ENCODE measurements at regions not wholly inside any gene's neighbourhood (a gene's known extent, or its start where the extent isn't known, plus 50 kb on each side); places are given as distances from the start of the nearest gene placed in this dataset.

GRCh38 chr6:34627296-34627695, 69.3 kb downstream of the ILRUN start:
- Histone ChIP-seq H3K9ac (ENCODE audit: low read length) (no peak overlapping the region), H3K4me1 (ENCODE audit: insufficient read depth, low read length) (peaks cover 8% of the 10 kb centered on the region), H3K36me3 (ENCODE audit: insufficient read depth, low read length) (peaks cover 4% of the 10 kb centered on the region), H3K27me3 (ENCODE audit: insufficient read depth, low read length) (no peaks in the 10 kb centered on the region), H3K4me2 (ENCODE audit: low read length) (no peak overlapping the region), H3K4me3 (ENCODE audit: insufficient read depth, low read depth, low read length) (no peak overlapping the region), H3K79me2 (ENCODE audit: insufficient read depth, low read length) (peaks cover 6% of the 10 kb centered on the region), H4K20me1 (ENCODE audit: insufficient read depth, low read length) (no peaks in the 10 kb centered on the region), H3K27ac (ENCODE audit: low read depth, low read length) (no peak overlapping the region), H3K9me3 (ENCODE audit: insufficient read depth, low read depth, low read length) (no peaks in the 10 kb centered on the region), H2AFZ (ENCODE audit: low read depth, low read length) (no peak overlapping the region)
- no peak for FAIRE-seq
- Mint-ChIP-seq H3K27ac (ENCODE audit: unreplicated experiment) (no peak overlapping the region), H3K36me3 (ENCODE audit: low read depth, unreplicated experiment) (peaks cover 6% of the 10 kb centered on the region), H3K27me3 (ENCODE audit: low read depth, unreplicated experiment) (no peaks in the 10 kb centered on the region), H3K9me3 (ENCODE audit: unreplicated experiment) (no peaks in the 10 kb centered on the region), H3K4me3 (ENCODE audit: unreplicated experiment) (no peak overlapping the region), H3K4me1 (ENCODE audit: low read depth, unreplicated experiment) (peaks cover 18% of the 10 kb centered on the region)
- TF ChIP-seq EZH2 (IDR thresholded peaks at IDR 0.05; ENCODE audit: insufficient read depth, low read length): no peak
- no peak for TF ChIP-seq CTCF (IDR thresholded peaks at IDR 0.05; ENCODE audit: insufficient read depth, low read depth, low read length)
- no peak for DNase-seq (ENCODE audit: low read depth)

- TF ChIP-seq EZH2 (IDR thresholded peaks at IDR 0.05; ENCODE audit: insufficient read depth, low read length): no peak
- no peak for TF ChIP-seq CTCF (IDR thresholded peaks at IDR 0.05; ENCODE audit: insufficient read depth, low read depth, low read length)
- H3K79me2 ChIP-seq (ENCODE audit: insufficient read depth, low read length): peaks cover 7% of the 10 kb centered on the region
These were observed 62.5 kb upstream of the SPDEF start for GRCh38 chr6:34618430-34619182.

GRCh38 chr6:34617231-34617630, 61.1 kb upstream of the SPDEF start:
- H3K27ac ChIP-seq (ENCODE audit: low read depth, low read length): no peak overlapping the region
- H3K4me3 ChIP-seq (ENCODE audit: insufficient read depth, low read depth, low read length): no peak overlapping the region
- Mint-ChIP-seq H3K4me1 (ENCODE audit: low read depth, unreplicated experiment) (no peaks in the 10 kb centered on the region), H3K27ac (ENCODE audit: unreplicated experiment) (no peak overlapping the region), H3K9me3 (ENCODE audit: unreplicated experiment) (no peaks in the 10 kb centered on the region), H3K27me3 (ENCODE audit: low read depth, unreplicated experiment) (no peaks in the 10 kb centered on the region), H3K36me3 (ENCODE audit: low read depth, unreplicated experiment) (peaks cover 8% of the 10 kb centered on the region), H3K4me3 (ENCODE audit: unreplicated experiment) (no peak overlapping the region)
- no peak for FAIRE-seq
- peaks cover 25% of the 10 kb centered on the region for H4K20me1 ChIP-seq (ENCODE audit: insufficient read depth, low read length)
- DNase-seq (ENCODE audit: low read depth): no peak
- no peaks in the 10 kb centered on the region for H3K9me3 ChIP-seq (ENCODE audit: insufficient read depth, low read depth, low read length)
- H3K36me3 ChIP-seq (ENCODE audit: insufficient read depth, low read length): no peaks in the 10 kb centered on the region
- no peak for TF ChIP-seq EZH2 (IDR thresholded peaks at IDR 0.05; ENCODE audit: insufficient read depth, low read length)
- no peak for TF ChIP-seq CTCF (IDR thresholded peaks at IDR 0.05; ENCODE audit: insufficient read depth, low read depth, low read length)
- H3K4me2 ChIP-seq (ENCODE audit: low read length): no peak overlapping the region
- no peak overlapping the region for H3K9ac ChIP-seq (ENCODE audit: low read length)
- no peaks in the 10 kb centered on the region for H3K4me1 ChIP-seq (ENCODE audit: insufficient read depth, low read length)
- H3K79me2 ChIP-seq (ENCODE audit: insufficient read depth, low read length): peaks cover 7% of the 10 kb centered on the region
- no peak overlapping the region for H2AFZ ChIP-seq (ENCODE audit: low read depth, low read length)
- H3K27me3 ChIP-seq (ENCODE audit: insufficient read depth, low read length): no peaks in the 10 kb centered on the region

More at GRCh38 chr6:34618430-34619182, 62.5 kb upstream of the SPDEF start:
- H3K27ac Mint-ChIP-seq (ENCODE audit: unreplicated experiment): no peak overlapping the region
- Histone ChIP-seq H3K4me1 (ENCODE audit: insufficient read depth, low read length) (no peaks in the 10 kb centered on the region), H3K9me3 (ENCODE audit: insufficient read depth, low read depth, low read length) (no peaks in the 10 kb centered on the region), H3K4me3 (ENCODE audit: insufficient read depth, low read depth, low read length) (no peak overlapping the region), H4K20me1 (ENCODE audit: insufficient read depth, low read length) (peaks cover 23% of the 10 kb centered on the region), H2AFZ (ENCODE audit: low read depth, low read length) (no peak overlapping the region), H3K27ac (ENCODE audit: low read depth, low read length) (no peak overlapping the region), H3K27me3 (ENCODE audit: insufficient read depth, low read length) (no peaks in the 10 kb centered on the region), H3K9ac (ENCODE audit: low read length) (no peak overlapping the region), H3K4me2 (ENCODE audit: low read length) (no peak overlapping the region), H3K36me3 (ENCODE audit: insufficient read depth, low read length) (no peaks in the 10 kb centered on the region)
- H3K9me3 Mint-ChIP-seq (ENCODE audit: unreplicated experiment): no peaks in the 10 kb centered on the region
- no peak overlapping the region for H3K4me3 Mint-ChIP-seq (ENCODE audit: unreplicated experiment)
- DNase-seq (ENCODE audit: low read depth): no peak
- FAIRE-seq: no peak
- H3K4me1 Mint-ChIP-seq (ENCODE audit: low read depth, unreplicated experiment): no peaks in the 10 kb centered on the region
- peaks cover 8% of the 10 kb centered on the region for H3K36me3 Mint-ChIP-seq (ENCODE audit: low read depth, unreplicated experiment)
- no peaks in the 10 kb centered on the region for H3K27me3 Mint-ChIP-seq (ENCODE audit: low read depth, unreplicated experiment)

Measured in astrocyte (in vitro differentiated cells and primary cell).